ENCODE measurements at regions not wholly inside any gene's neighbourhood (a gene's known extent, or its start where the extent isn't known, plus 50 kb on each side); places are given as distances from the start of the nearest gene placed in this dataset.
"Not testable (repeated sequence)": the region's sequence is repeated elsewhere in the genome, so short reads cannot be mapped to it uniquely, and the experiment has no call there.

DNA sequence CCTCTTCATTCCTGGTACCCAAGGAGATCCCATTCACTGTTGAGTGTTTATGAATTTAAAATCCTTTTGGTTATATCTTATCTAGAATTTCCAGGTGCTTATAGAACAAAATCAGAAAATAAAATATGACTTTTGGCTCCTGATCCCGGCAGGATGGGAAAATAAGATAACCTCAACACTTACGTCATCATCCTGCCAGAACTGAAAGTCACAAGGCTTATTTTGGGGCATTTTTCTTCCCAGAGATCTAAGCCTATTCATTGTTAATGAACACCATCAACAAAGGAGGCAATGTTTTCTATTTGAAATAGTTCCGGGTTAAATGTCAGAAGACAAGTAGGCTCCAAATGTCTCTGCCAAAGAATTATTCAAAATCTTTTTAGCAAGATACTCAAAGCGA, 580.6 kb downstream of the TFAP2A start:
- DNase-seq = no peak
- in situ Hi-C loops (cut with HindIII; ENCODE audit: low pct_ligation_motif_present, low pct_unique_long_range_greater_than_20kb, low sequenced_read_pairs) = no loop called here

DNA sequence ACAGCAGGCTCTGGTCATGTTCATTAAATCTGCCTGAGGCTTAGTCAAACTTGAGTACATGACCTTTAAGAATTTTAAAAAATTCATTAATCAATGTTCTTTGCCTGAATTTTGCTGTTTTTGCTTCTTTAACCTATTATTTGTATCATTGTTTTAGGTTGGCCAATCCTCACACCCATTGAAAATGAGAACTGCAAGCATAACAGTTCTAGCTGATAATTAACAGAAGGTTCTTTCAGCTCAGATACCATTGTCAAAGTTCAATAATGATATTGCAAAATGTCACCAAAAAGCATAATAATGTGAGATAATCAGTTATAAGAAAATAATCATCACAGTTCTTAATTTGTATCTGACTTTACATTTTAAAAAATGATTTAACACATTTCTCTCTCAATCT, 583.1 kb downstream of the TFAP2A start:
- in situ Hi-C loops (cut with HindIII; ENCODE audit: low pct_ligation_motif_present, low pct_unique_long_range_greater_than_20kb, low sequenced_read_pairs) = no loop called here

DNA sequence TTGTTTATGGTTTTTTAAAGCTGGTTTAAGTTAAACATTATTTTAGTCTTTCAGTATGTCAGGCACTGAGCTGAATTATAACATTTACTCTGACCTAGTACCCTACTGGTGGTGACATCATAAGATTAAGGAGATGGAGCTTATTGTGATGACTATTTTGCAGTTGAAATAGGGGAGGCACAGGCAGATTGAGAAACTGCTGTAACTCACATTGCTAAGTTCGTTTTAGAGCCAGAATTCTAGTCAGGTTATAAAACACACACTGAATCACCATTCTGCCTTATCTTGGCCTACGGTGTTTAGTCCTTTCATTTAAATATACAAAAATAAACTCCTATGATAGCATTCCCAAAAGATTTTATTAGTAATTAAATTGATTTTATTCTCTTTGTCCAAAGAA, 584.1 kb downstream of the TFAP2A start:
- in situ Hi-C loops (cut with HindIII; ENCODE audit: low pct_ligation_motif_present, low pct_unique_long_range_greater_than_20kb, low sequenced_read_pairs) = no loop called here
- DNase-seq = no peak

More for the DNA sequence above, 583.1 kb downstream of the TFAP2A start:
- no peak for DNase-seq

DNA sequence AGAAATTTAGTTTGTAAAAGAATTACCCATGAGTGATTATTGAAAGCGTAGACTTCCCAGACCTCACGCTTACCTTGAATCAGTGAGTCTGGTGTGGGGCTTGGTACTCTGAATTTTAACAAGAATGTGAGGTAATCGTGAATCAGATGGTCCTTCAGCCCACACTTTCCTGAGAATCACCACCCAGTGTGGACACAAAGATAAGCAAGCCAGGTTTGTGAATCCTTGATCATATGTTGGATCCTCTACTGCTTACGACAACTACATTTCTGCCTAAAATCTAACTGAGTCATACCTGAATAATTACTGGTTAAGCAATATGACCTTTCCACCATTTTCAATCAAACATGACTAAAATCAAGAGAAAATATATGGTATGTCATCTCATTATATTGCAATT, 589.3 kb downstream of the TFAP2A start:
- no peak for DNase-seq
- in situ Hi-C loops (cut with HindIII; ENCODE audit: low pct_ligation_motif_present, low pct_unique_long_range_greater_than_20kb, low sequenced_read_pairs) = no loop called here

DNA sequence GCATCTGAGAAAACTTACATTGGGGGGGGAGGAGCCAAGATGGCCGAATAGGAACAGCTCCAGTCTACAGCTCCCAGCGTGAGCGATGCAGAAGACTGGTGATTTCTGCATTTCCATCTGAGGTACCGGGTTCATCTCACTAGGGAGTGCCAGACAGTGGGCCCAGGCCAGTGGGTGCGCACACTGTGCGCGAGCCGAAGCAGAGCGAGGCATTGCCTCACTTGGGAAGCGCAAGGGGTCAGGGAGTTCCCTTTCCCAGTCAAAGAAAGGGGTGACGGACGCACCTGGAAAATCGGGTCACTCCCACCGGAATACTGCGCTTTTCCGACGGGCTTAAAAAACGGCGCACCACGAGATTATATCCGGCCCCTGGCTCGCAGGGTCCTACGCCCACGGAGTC, 604.1 kb downstream of the TFAP2A start:
- in situ Hi-C loops (cut with HindIII; ENCODE audit: low pct_ligation_motif_present, low pct_unique_long_range_greater_than_20kb, low sequenced_read_pairs); DNase-seq: not testable (repeated sequence)

DNA sequence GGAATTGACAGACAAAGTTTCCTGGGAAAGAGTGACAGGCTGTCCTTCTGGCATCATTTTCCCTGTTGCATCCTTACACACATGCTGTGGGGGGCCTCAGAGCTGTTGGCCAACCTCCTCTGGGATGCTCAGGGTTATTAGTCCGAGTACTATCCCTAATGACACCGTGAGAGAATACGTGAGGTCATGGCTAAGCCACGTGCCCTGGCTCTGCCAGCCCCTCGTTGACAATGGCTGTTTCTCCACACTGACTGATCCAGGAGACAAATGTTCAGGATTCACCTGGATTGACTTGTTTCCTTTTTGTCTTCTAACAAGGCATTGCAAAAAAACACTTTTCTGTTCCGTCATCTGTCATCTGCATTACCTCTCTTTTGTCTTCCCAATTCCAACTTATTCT, 604.6 kb downstream of the TFAP2A start:
- DNase-seq = no peak
- in situ Hi-C loops (cut with HindIII; ENCODE audit: low pct_ligation_motif_present, low pct_unique_long_range_greater_than_20kb, low sequenced_read_pairs) = no loop called here

DNA sequence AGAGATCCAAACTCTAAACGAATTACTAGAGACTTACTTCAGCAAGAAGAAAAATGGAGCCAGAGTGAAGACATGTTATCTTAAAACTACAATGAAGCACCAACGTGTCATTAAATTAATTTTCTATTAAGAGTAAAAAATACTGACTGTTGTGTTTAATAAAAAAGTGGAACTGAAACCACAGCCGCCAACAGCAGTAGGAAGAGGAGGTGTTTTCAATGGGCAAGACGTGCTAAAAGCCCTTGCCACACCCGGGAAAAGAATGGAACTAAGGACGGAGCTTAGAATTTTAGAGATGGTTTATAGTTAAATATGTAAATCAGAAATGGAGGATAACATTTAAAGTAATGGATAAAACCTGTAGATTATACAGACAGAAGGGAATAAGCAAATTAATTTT, 608.7 kb downstream of the TFAP2A start:
- in situ Hi-C loops (cut with HindIII; ENCODE audit: low pct_ligation_motif_present, low pct_unique_long_range_greater_than_20kb, low sequenced_read_pairs) = no loop called here
- DNase-seq = no peak

DNA sequence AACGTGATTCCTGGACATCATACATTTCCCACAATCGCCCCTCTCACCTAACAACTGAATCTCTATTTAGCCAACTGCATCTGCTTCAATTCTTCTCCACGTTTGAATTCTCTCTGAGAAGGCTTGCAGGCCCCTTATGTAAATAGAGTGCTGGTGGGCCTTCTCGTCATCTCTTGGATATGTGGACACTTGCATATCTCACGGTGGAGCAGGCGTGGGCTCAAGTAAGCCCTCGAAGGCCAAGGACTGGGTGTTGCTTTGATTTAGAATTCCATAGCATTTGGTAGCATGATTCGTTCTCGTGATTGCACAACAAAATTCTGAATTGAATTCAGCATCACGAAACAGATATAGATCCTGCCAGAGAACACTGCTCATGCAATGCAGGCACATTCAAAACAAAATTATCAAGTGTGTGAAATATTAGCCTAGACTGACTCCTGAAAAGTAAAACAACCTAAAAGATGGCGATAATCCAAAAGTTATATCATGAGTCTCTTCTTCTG, 613.6 kb downstream of the TFAP2A start:
- in situ Hi-C loops (cut with HindIII; ENCODE audit: low pct_ligation_motif_present, low pct_unique_long_range_greater_than_20kb, low sequenced_read_pairs) = no loop called here
- no peak for DNase-seq

DNA sequence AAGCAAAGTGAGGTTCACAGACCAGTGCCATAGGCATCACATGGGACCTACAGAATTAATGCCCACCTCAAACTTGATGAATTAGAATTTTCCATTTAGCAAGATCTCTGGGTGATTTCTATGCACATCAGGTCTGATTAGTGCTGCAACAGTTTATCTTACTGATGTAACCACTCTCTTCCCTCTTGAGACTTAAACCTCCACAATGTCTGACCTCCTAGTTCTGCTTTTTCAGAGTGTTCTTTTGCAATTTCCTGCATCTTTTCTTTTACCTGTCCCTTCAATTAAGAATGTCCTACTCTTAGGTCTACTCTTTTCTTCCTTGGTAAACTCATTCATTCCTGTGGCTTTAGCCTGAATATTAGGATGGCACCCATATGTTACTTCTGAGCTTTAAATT, 615.3 kb downstream of the TFAP2A start:
- in situ Hi-C loops (cut with HindIII; ENCODE audit: low pct_ligation_motif_present, low pct_unique_long_range_greater_than_20kb, low sequenced_read_pairs) = no loop called here
- DNase-seq = no peak

DNA sequence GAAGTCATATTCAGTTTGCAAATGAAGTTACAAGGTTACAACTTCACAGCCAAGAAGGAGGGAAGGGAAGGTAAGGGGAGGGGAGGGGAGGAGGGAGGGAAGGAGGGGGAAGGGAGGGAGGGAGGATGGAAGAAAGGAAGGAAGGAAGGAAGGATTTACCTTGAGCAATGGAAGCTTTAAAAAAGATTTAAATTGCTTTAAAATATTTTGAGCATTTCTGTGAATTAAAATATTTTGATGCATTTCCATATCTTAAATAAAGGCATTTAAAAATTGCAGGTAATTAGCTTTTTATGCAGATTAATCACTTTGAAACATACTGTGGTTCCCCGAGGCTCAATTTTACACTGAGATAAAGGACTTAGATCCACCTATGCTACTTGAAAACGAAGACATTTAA, 618.0 kb downstream of the TFAP2A start:
- DNase-seq = no peak
- in situ Hi-C loops (cut with HindIII; ENCODE audit: low pct_ligation_motif_present, low pct_unique_long_range_greater_than_20kb, low sequenced_read_pairs) = no loop called here

DNA sequence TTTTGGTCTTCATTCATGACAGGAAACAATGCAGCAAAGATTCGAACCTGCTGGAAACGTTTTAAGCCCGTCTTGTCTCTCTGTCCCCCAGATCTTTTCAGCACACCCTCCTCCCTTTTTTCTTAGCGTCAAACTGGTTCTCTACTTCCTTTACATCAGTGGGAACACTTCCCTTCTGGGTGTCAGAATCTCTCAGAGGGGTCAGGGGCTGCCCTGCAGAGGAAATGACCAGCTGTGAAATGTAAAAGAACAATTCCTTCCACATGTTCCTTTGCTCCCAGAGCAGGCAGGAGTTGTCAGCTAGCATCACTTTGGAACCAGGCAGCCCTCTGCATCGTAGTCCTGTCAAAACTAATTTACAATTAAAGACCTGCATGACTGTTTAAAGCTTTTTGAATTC, 619.0 kb downstream of the TFAP2A start:
- in situ Hi-C loops (cut with HindIII; ENCODE audit: low pct_ligation_motif_present, low pct_unique_long_range_greater_than_20kb, low sequenced_read_pairs) = no loop called here

DNA sequence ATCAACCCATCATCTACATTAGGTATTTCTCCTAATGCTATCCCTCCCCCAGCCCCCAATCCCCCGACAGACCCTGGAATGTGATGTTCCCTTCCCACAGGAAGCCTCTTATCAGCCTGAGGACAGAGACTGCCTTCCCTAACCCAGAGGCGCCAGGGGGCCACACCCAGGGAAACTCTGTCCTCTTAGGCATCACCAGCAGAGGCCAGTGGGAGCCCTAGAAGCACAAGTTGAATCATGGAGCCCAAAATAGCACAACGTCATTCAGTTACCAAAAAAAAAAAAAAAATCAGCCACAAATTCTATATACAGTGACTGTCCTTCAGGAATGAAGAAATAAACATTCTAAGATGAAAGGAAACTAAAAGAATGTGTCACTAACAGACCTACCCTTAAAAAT, 625.7 kb downstream of the TFAP2A start:
- in situ Hi-C loops (cut with HindIII; ENCODE audit: low pct_ligation_motif_present, low pct_unique_long_range_greater_than_20kb, low sequenced_read_pairs) = no loop called here
- DNase-seq = no peak

More for the DNA sequence above, 619.0 kb downstream of the TFAP2A start:
- DNase-seq = no peak

DNA sequence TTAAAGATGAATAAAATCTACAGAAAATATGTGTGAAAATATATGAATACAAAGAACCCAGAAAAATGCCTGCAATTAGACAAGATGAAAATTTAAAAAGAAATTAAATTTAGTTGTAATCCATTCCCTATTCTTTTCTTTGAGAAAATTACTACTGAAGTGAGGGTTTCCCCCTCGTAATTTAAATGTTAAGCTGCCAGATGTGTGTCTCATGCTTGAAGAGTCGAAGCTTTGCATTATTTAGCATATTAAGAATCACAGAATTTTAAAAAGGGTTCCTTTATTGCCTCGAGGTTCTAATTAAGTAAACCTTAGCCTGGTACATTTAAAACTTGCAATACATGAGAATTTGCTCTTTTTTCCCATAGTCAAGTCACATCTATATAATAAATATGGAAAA, 630.1 kb downstream of the TFAP2A start:
- in situ Hi-C loops (cut with HindIII; ENCODE audit: low pct_ligation_motif_present, low pct_unique_long_range_greater_than_20kb, low sequenced_read_pairs) = no loop called here
- no peak for DNase-seq

DNA sequence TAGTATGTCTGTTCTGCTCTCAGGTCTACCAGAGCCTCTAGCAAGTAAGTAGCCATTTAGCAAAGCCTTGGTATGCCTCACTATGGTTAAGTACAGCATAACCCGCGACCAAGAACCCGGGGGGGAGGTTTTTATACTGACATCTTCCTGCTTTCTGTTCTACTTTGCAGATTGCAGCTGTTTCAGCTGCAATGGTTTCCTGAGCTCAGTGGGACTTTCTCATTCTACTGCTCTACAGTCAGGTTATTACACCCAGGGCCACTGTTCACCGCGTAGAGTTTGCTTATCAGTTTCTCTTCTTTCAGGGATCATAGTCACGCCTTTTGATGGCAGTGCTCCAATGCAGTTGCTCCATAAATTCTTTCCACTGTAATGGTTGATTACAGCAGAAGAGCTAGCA, 631.3 kb downstream of the TFAP2A start:
- in situ Hi-C loops (cut with HindIII; ENCODE audit: low pct_ligation_motif_present, low pct_unique_long_range_greater_than_20kb, low sequenced_read_pairs) = no loop called here
- no peak for DNase-seq

DNA sequence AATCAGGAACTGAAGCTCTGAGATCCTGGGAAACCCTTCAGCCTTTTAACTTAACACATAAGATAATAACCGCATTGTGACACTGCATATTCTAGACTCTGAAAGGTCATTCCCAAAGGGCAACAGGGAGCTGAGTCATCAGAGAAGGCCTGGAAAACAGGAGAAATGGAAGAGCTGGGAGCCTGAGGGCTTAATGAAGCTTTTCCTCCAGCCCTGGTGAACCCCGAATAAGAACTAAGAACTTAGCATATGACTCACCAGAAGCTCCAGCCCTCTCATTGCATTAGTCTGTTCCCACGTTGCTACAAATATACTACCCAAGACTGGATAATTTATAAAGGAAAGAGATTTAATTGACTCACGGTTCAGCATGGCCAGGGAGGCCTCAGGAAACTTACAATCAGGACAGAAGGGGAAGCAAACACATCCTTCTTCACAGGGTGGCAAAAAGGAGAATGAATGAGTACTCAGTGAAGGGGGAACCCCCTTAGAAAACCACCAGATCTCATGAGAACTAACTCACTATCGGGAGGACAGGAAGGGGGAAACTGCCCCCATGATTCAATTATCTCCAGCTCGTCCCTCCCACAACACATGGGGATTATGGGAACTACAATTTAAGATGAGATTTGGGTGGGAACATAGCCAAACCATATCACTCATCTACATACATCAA, 648.5 kb downstream of the TFAP2A start:
- DNase-seq = no peak
- in situ Hi-C loops (cut with HindIII; ENCODE audit: low pct_ligation_motif_present, low pct_unique_long_range_greater_than_20kb, low sequenced_read_pairs) = no loop called here

DNA sequence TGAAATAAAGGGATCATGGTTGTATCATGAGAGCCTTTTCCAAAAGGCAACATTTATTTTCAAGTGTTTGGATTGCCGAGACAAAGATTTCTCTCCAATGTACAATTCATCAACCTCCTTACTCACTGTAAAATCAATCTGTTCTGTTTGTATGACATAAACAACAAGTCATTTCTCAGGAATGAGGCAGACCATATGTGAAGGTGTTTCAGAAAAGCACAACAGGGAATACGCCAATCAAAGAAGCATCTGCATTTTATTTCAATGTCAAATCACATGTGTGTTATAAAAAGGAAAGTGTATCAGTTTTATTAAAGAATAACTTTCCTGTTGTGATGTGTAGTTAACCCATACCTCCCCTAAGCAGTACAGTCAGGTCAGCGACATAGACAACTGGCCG, 653.7 kb downstream of the TFAP2A start:
- DNase-seq = no peak
- in situ Hi-C loops (cut with HindIII; ENCODE audit: low pct_ligation_motif_present, low pct_unique_long_range_greater_than_20kb, low sequenced_read_pairs) = no loop called here

DNA sequence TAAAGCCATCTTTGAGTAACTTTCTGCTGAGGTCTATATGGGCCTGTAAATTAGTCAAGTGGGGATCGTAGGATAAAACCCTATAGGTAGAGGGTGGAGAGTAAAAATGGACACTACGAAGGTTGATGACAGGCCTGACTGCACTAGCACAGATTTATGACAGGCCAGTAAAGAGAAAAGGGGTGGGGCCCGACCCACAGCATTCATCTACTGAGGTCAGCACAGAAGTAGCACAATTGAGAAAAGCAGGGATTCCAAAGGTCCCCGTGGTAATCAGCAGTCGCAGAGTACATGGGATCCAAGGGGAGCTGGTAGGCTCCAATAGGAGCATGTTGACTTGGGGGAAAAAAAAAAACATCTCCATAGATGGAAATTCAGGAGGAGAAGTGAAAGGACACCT, 660.4 kb downstream of the TFAP2A start:
- no peak for DNase-seq
- in situ Hi-C loops (cut with HindIII; ENCODE audit: low pct_ligation_motif_present, low pct_unique_long_range_greater_than_20kb, low sequenced_read_pairs) = no loop called here

DNA sequence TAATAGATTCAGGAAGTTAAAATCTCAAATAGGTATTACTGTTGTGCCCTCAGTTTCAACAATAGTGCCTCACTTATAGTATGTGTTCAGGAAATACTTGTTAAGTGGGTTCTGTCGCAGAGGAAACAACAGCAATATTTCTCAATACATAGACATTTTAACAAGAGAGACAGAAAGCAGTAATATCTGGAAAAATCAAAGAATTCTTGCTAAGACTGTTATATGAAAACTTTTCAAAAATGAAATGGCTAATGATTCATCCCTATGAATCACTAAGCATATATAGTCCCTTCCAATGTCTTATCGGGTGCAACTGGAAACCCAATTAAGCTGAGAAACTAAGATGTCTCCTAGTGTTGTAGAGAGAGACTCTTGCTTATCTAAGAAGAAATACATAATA, 668.9 kb downstream of the TFAP2A start:
- in situ Hi-C loops (cut with HindIII; ENCODE audit: low pct_ligation_motif_present, low pct_unique_long_range_greater_than_20kb, low sequenced_read_pairs) = no loop called here
- DNase-seq = no peak

DNA sequence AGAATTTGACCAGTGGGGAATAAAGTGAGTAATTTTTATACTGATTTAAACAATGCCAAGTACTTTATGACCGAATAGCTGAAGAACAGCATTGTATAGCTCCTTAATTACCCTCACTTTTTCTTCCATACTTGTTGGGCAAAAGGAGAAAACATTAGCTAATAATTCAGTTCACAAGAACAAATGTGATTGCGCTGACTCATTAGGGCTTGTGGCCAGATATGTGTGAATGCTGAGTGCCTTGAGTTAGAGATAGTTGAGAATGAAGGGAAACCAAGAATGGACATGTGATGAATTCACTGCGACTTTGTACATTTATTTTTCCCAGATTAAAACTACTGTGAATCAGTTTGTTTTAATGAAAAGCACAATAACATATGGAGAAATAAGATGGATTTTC, 669.4 kb downstream of the TFAP2A start:
- DNase-seq = no peak
- in situ Hi-C loops (cut with HindIII; ENCODE audit: low pct_ligation_motif_present, low pct_unique_long_range_greater_than_20kb, low sequenced_read_pairs) = no loop called here

DNA sequence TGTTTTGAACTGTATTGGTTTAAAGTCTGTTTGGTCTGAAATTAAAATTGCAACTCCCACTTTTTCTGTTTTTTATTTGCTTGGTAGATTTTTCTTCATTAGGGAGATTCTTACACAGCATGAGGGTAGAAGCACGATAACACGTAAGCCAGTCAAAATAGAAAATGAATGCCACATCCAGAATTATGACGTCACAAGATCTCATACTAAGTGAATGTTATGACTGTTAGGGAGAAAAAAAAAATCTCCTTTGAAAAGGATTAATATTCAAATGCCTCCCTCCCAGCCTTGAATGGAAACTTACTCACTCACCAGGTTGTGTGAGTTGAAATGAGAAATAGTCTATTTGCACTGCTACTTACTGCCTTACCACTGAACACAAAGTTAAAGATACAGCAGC, 670.8 kb downstream of the TFAP2A start:
- no peak for DNase-seq
- in situ Hi-C loops (cut with HindIII; ENCODE audit: low pct_ligation_motif_present, low pct_unique_long_range_greater_than_20kb, low sequenced_read_pairs) = no loop called here

DNA sequence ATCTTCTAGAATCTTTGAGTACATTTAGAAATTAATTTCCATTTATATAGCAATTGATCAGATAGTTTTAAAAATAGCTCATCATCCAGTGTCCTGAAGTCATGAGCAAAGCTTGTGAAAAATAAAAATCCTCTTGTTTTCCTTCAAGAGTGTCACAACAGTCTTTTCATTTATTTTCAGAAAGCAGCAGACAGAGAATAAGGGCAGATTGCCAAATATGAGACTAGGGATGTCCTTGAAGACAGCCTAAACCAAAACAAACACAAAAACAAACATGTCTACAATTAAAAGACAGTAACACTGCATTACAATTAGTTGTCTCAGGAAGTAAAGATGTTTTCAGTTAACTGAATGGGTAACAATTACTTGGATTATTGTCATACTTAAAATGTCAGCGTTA, 682.8 kb downstream of the TFAP2A start:
- in situ Hi-C loops (cut with HindIII; ENCODE audit: low pct_ligation_motif_present, low pct_unique_long_range_greater_than_20kb, low sequenced_read_pairs) = no loop called here
- no peak for DNase-seq
